HCT116 (cell line): ENCODE measurements at regions not wholly inside any gene's neighbourhood (a gene's known extent, or its start where the extent isn't known, plus 50 kb on each side); places are given as distances from the start of the nearest gene placed in this dataset.

Experiments used
- ATAC-seq: fragments of 200-7000 bp; cut with Tn5 transposase; 2 replicates; pipeline ENCODE4 v1.9.1; 2020; ENCODE audit warnings: mild to moderate bottlenecking, moderate library complexity
- BruUV-seq: library from RNA; stranded (reverse); fragments of 400-500 nt; replicated peaks from 2 replicates; lab custom pipeline; 2021; lab: Mats Ljungman, UMichigan
- CTCF ChIA-PET: fragments of 300-600 bp; sonication (Branson Sonifier 250); formaldehyde crosslinking; loops from one replicate; lab custom pipeline; 2021; ENCODE audit warnings: antibody characterized with exemption; lab: Charles Lee
- POLR2A ChIA-PET: fragments of 300-600, 350-600 bp; sonication (Branson Sonifier 250); formaldehyde crosslinking; loops from one replicate; lab custom pipeline; 2021; ENCODE audit warnings: antibody characterized with exemption; lab: Charles Lee
- RAD21 ChIA-PET, 2 experiments: fragments of 300-600 bp; sonication (Branson Sonifier 250); formaldehyde crosslinking; loops; one replicate each; lab custom pipeline; 2023; ENCODE audit warnings: low total read pairs in 2 of 2; ENCODE audit not compliant: uncharacterized antibody in 2 of 2, unreplicated experiment in 2 of 2, low non-redundant PET in 1 of 2; lab: Charles Lee
- DNase-seq: peaks from one replicate; pipeline ENCODE4 v3.0.0-alpha.2; 2010; ENCODE audit warnings: low read depth, low spot score
- H2AFZ ChIP-seq: fragments of 200-600 bp; shearing (Covaris generic), sonication (generic); 2 replicates; pipeline ENCODE4 v1.6.1; 2017; ENCODE audit warnings: low read depth, mixed run types, mixed read lengths, antibody characterized with exemption, low read length; ENCODE audit not compliant: poor library complexity, severe bottlenecking
- H3K27ac ChIP-seq: 2 replicates; pipeline ENCODE4 v1.5.1; 2012; ENCODE audit warnings: low read depth, low read length
- H3K27me3 ChIP-seq: fragments of 200-600 bp; sonication (generic); 2 replicates; pipeline ENCODE4 v1.6.1; 2016; ENCODE audit warnings: mixed run types, low read length, mixed read lengths; ENCODE audit not compliant: insufficient read depth
- H3K36me3 ChIP-seq, 2 experiments: fragments of 200-500 bp in 1 of 2; fragments of 200-600 bp in 1 of 2; sonication (Bioruptor generic) in 1 of 2; sonication (generic) in 1 of 2; 2 replicates each; pipeline versions ENCODE4 v1.5.1 to v1.6.1; 2014 to 2016; ENCODE audit warnings: low read length in 2 of 2, inconsistent platforms in 1 of 2, mixed read lengths in 1 of 2, mixed run types in 1 of 2; ENCODE audit not compliant: insufficient read depth in 2 of 2, control insufficient read depth in 1 of 2
- H3K4me1 ChIP-seq, 2 experiments: fragments of 200-600 bp in 1 of 2; sonication (generic) in 1 of 2; 2 replicates each; pipeline versions ENCODE4 v1.5.1 to v1.6.1; 2012 to 2017; ENCODE audit warnings: low read length in 2 of 2, inconsistent platforms in 1 of 2, mild to moderate bottlenecking in 1 of 2, mixed read lengths in 1 of 2, mixed run types in 1 of 2, moderate library complexity in 1 of 2; ENCODE audit not compliant: insufficient read depth in 2 of 2, control insufficient read depth in 1 of 2
- H3K4me2 ChIP-seq: fragments of 200-600 bp; sonication (generic); 2 replicates; pipeline ENCODE4 v1.6.1; 2017; ENCODE audit warnings: mixed run types, low read length, mixed read lengths
- H3K4me3 ChIP-seq, 2 experiments: fragments of 200-600 bp in 1 of 2; sonication (generic) in 1 of 2; replicated peaks in 1 of 2; 2 replicates each; pipeline ENCODE4 v1.5.1; 2011 to 2016; ENCODE audit warnings: low read length in 2 of 2, control low read depth in 1 of 2, low read depth in 1 of 2, mild to moderate bottlenecking in 1 of 2, mixed read lengths in 1 of 2, mixed run types in 1 of 2
- H3K79me2 ChIP-seq: fragments of 200-600 bp; sonication (generic); 2 replicates; pipeline ENCODE4 v1.6.1; 2017; ENCODE audit warnings: mild to moderate bottlenecking, mixed run types, low read length, moderate library complexity, mixed read lengths; ENCODE audit not compliant: insufficient read depth
- H3K9ac ChIP-seq: fragments of 200-600 bp; sonication (generic); 2 replicates; pipeline ENCODE4 v1.6.1; 2016; ENCODE audit warnings: low read length, mixed read lengths
- H3K9me2 ChIP-seq: fragments of 200-600 bp; sonication (generic), shearing (Covaris generic); 2 replicates; pipeline ENCODE4 v1.6.1; 2017; ENCODE audit warnings: mixed run types, mild to moderate bottlenecking, moderate library complexity; ENCODE audit not compliant: insufficient read depth
- H3K9me3 ChIP-seq, 2 experiments: fragments of 200-500 bp in 1 of 2; fragments of 200-600 bp in 1 of 2; sonication (Bioruptor generic) in 1 of 2; sonication (generic) in 1 of 2; 2 replicates each; pipeline ENCODE4 v1.6.1; 2014 to 2017; ENCODE audit warnings: low read length in 2 of 2, mixed read lengths in 2 of 2, inconsistent platforms in 1 of 2, low read depth in 1 of 2, mild to moderate bottlenecking in 1 of 2, mixed run types in 1 of 2, moderate library complexity in 1 of 2; ENCODE audit not compliant: control insufficient read depth in 1 of 2, insufficient read depth in 1 of 2
- H4K20me1 ChIP-seq: fragments of 200-600 bp; sonication (generic), shearing (Covaris generic); 2 replicates; pipeline ENCODE4 v1.6.1; 2017; ENCODE audit warnings: mixed run types, mild to moderate bottlenecking, moderate library complexity; ENCODE audit not compliant: insufficient read depth
- CEBPB ChIP-seq: IDR thresholded peaks from 2 replicates; pipeline ENCODE4 v1.6.1; 2012; ENCODE audit warnings: low read depth
- CTCF ChIP-seq, 3 experiments: fragments of 200-600 bp in 1 of 3; sonication (generic) in 1 of 3; IDR thresholded peaks in 2 of 3; conservative IDR thresholded peaks in 1 of 3; 2 replicates each; pipeline ENCODE4 v1.5.1; 2012 to 2017; ENCODE audit warnings: low read depth in 2 of 3, low read length in 2 of 3, antibody characterized with exemption in 1 of 3, borderline replicate concordance in 1 of 3, control low read depth in 1 of 3, mild to moderate bottlenecking in 1 of 3, mixed read lengths in 1 of 3, mixed run types in 1 of 3, moderate library complexity in 1 of 3; ENCODE audit not compliant: insufficient read depth in 1 of 3
- EGR1 ChIP-seq: IDR thresholded peaks from 2 replicates; pipeline ENCODE4 v1.6.1; 2012; ENCODE audit warnings: low read depth
- EZH2phosphoT487 ChIP-seq: fragments of 200-600 bp; IDR thresholded peaks from 2 replicates; pipeline ENCODE4 v1.6.1; 2018; ENCODE audit warnings: antibody characterized with exemption, borderline replicate concordance
- JUND ChIP-seq: IDR thresholded peaks from 2 replicates; pipeline ENCODE4 v1.6.1; 2012
- MAX ChIP-seq: IDR thresholded peaks from 2 replicates; pipeline ENCODE4 v1.6.1; 2012
- POLR2A ChIP-seq: IDR thresholded peaks from 2 replicates; pipeline ENCODE4 v1.7.0; 2011; ENCODE audit warnings: borderline replicate concordance; ENCODE audit not compliant: insufficient read depth, insufficient read length; ENCODE audit errors: extremely low read depth
- POLR2AphosphoS5 ChIP-seq: IDR thresholded peaks from 2 replicates; pipeline ENCODE4 v1.6.1; 2011; ENCODE audit warnings: mild to moderate bottlenecking, low read depth, low read length, moderate library complexity
- REST ChIP-seq: IDR thresholded peaks from 2 replicates; pipeline ENCODE4 v1.6.1; 2012; ENCODE audit warnings: low read depth
- SIN3A ChIP-seq: IDR thresholded peaks from 2 replicates; pipeline ENCODE4 v1.6.1; 2012; ENCODE audit warnings: low read depth
- SRF ChIP-seq: IDR thresholded peaks from 2 replicates; pipeline ENCODE4 v1.6.1; 2012; ENCODE audit warnings: low read depth
- TCF7L2 ChIP-seq: IDR thresholded peaks from 2 replicates; pipeline ENCODE4 v1.7.0; 2011; ENCODE audit warnings: borderline replicate concordance, inconsistent platforms; ENCODE audit not compliant: insufficient read depth, insufficient read length; ENCODE audit errors: extremely low read depth
- ZNF274 ChIP-seq: fragments of 200-500 bp; sonication (Bioruptor generic); IDR thresholded peaks from 2 replicates; pipeline ENCODE4 v1.6.1; 2014; ENCODE audit warnings: mild to moderate bottlenecking, low read depth, low read length, inconsistent platforms
- intact Hi-C: fragments of 100-400 bp; cut with micrococcal nuclease; formaldehyde crosslinking; loops from 2 replicates; pipeline ENCODE4 v1.10.0; 2022
- TF ChIP-seq, protein P1 (sequence below): IDR thresholded peaks from 2 replicates; pipeline ENCODE4 v1.6.1; 2012

DNA sequence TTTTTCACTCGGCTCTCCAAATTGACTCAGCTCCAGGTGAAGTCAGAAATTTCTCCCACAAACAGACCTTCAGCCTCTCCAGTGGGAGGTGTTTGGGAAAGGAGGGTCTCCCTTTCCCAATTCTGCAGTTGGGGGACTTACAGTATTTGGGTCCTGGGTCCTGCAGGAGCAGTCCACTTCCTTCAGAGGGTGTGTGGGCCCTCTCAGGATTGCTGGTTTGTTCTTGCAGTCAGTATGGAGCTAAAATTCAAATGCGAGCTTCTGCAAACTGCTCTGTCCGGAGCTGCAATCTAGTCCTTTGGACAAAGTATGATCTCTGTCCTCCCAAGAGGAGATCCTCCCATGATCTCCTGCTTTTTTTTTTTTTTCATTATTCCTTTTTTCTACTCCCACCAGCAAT is 87.9 kb upstream of the MSTN start:
- H3K4me1 ChIP-seq = no peaks in the 10 kb centered on the region
- intact Hi-C loops = no loop called here
- H2AFZ ChIP-seq = no peak overlapping the region
- ChIA-PET CTCF (no interaction called here), POLR2A (no interaction called here), RAD21 (no interaction called here)
- H3K9me3 ChIP-seq = no peaks in the 10 kb centered on the region
- H3K27ac ChIP-seq = no peak overlapping the region
- no peaks in the 10 kb centered on the region for H4K20me1 ChIP-seq
- H3K4me3 ChIP-seq = no peak overlapping the region
- H3K36me3 ChIP-seq = no peaks in the 10 kb centered on the region
- no peak overlapping the region for H3K9ac ChIP-seq
- no peak overlapping the region for H3K4me2 ChIP-seq
- DNase-seq = no peak
- no peaks in the 10 kb centered on the region for H3K79me2 ChIP-seq
- no peaks in the 10 kb centered on the region for H3K27me3 ChIP-seq
- no peaks in the 10 kb centered on the region for H3K9me2 ChIP-seq
- TF ChIP-seq JUND (no peak), TCF7L2 (no peak), REST (no peak), SRF (no peak), POLR2A (no peak), SIN3A (no peak), POLR2AphosphoS5 (no peak), EGR1 (no peak), CTCF (IDR thresholded peaks at IDR 0.05 in 2 of 3, conservative IDR thresholded peaks at IDR 0.05 in 1 of 3; ENCODE audit: borderline replicate concordance in 1 of 3, insufficient read depth in 1 of 3, low read depth in 2 of 3, low read length in 2 of 3) (no peak), EZH2phosphoT487 (no peak), CEBPB (no peak), MAX (no peak), ZNF274 (no peak)
- TF ChIP-seq, protein P1, sequence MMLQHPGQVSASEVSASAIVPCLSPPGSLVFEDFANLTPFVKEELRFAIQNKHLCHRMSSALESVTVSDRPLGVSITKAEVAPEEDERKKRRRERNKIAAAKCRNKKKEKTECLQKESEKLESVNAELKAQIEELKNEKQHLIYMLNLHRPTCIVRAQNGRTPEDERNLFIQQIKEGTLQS = no peak
- BruUV-seq = no TSS peak
- ATAC-seq = no peak
